Activated naive CD4-positive, alpha-beta T cell treated with anti-CD3 and anti-CD28 coated beads, Interleukin-2, amount 50 U/mL, for 72 hours (primary cell): ENCODE measurements at regions not wholly inside any gene's neighbourhood (a gene's known extent, or its start where the extent isn't known, plus 50 kb on each side); places are given as distances from the start of the nearest gene placed in this dataset.
"Not testable (repeated sequence)": the region's sequence is repeated elsewhere in the genome, so short reads cannot be mapped to it uniquely, and the experiment has no call there.

Experiments used
- ATAC-seq, 2 donors: fragments of 150-1000 bp; cut with Tn5 transposase; 2 replicates each; pipeline ENCODE4 v1.10.0; 2021; ENCODE audit warnings: mild to moderate bottlenecking in 2 of 2, moderate library complexity in 2 of 2
- DNase-seq, 2 donors: peaks; one replicate each; pipeline ENCODE4 v3.0.0; 2021 to 2022; ENCODE audit warnings: low spot score in 2 of 2
- H3K27ac Mint-ChIP-seq, 2 donors: one replicate each; pipeline ENCODE4 v1.8.0; 2022; ENCODE audit warnings: mild to moderate bottlenecking in 2 of 2, mixed read lengths in 2 of 2
- H3K36me3 Mint-ChIP-seq, 2 donors: one replicate each; pipeline ENCODE4 v1.8.0; 2022; ENCODE audit warnings: mixed read lengths in 2 of 2
- H3K9me3 Mint-ChIP-seq, 2 donors: one replicate each; pipeline ENCODE4 v1.8.0; 2022; ENCODE audit warnings: mixed read lengths in 2 of 2

GRCh38 chrX:56343219-56343618 lies 111.1 kb downstream of the KLF8 start:
- DNase-seq (no peak), ATAC-seq (peak in 1 of 2 donors; percentile 59)
- peaks cover 14 to 26% of the 10 kb centered on the region in 2 donors for H3K9me3 Mint-ChIP-seq
- no peak overlapping the region for H3K27ac Mint-ChIP-seq
- peaks cover 14 to 18% of the 10 kb centered on the region in 2 donors for H3K36me3 Mint-ChIP-seq

- DNase-seq (no peak), ATAC-seq (peak in 1 of 2 donors; percentile 59)
- Mint-ChIP-seq H3K27ac (no peak overlapping the region), H3K9me3 (peaks cover 9 to 22% of the 10 kb centered on the region in 2 donors), H3K36me3 (peaks cover 14% of the 10 kb centered on the region in 2 donors)
Observed at GRCh38 chrX:56343664-56344063, 111.5 kb downstream of the KLF8 start.

DNA sequence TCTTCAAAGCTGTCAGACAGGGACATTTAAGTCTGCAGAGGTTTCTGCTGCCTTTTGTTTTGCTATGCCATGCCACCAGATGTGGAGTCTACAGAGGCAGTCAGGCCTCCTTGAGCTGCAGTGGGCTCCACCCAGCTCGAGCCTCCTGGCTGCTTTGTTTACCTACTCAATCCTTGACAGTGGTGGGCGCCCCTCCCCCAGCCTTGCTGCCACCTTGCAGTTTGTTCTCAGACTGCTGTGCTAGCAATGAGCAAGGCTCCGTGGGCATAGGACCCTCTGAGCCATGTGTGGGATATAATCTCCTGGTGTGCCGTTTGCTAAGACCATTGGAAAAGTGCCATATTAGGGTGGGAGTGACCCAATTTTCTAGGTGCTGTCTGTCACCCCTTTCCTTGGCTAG lies 126.0 kb downstream of the KLF8 start:
- H3K27ac Mint-ChIP-seq, DNase-seq, ATAC-seq, H3K9me3 Mint-ChIP-seq: not testable (repeated sequence)
- H3K36me3 Mint-ChIP-seq, result peaks cover 7 to 16% of the 10 kb centered on the region in 2 donors

- peak overlapping the region; percentile 67 to 89 for H3K27ac Mint-ChIP-seq
- ATAC-seq, H3K36me3 Mint-ChIP-seq, H3K9me3 Mint-ChIP-seq, DNase-seq: not testable (repeated sequence)
Observed at GRCh38 chrX:56365171-56365570, 133.0 kb downstream of the KLF8 start.

DNA sequence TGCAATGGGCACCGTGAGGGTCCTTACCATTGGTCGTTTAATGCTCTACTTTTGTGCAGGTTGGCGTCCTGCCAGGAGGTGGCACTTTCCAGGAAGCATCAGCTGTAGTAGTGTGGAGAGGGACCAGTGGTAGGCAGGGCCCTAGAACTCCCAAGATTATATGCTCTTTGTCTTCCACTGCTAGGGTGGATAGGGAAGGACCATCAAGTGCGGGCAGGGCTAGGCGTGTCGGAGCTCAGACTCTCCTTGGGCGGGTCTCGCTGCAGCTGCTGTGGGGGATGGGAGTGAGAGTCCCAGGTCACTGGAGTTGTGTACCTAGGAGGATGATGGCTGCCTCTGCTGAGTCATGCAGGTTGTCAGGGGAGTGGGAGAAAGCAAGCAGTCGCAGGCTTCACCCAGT lies 134.7 kb downstream of the KLF8 start:
- DNase-seq, result no peak
- H3K9me3 Mint-ChIP-seq, result peaks cover 3 to 7% of the 10 kb centered on the region in 2 donors
- H3K36me3 Mint-ChIP-seq, result peaks cover 9 to 15% of the 10 kb centered on the region in 2 donors
- no peak for ATAC-seq
- no peak overlapping the region for H3K27ac Mint-ChIP-seq

- Mint-ChIP-seq H3K27ac (peak overlapping the region in 1 of 2 donors; percentile 53), H3K36me3 (peaks cover 9 to 15% of the 10 kb centered on the region in 2 donors), H3K9me3 (peaks cover 3 to 7% of the 10 kb centered on the region in 2 donors)
- ATAC-seq, result no peak
- no peak for DNase-seq
Observed at GRCh38 chrX:56368962-56369361, 136.8 kb downstream of the KLF8 start.

GRCh38 chrX:56379984-56380780 lies 148.0 kb downstream of the KLF8 start:
- H3K27ac Mint-ChIP-seq, ATAC-seq, DNase-seq, H3K9me3 Mint-ChIP-seq: not testable (repeated sequence)
- peaks cover 6 to 12% of the 10 kb centered on the region in 2 donors for H3K36me3 Mint-ChIP-seq

DNA sequence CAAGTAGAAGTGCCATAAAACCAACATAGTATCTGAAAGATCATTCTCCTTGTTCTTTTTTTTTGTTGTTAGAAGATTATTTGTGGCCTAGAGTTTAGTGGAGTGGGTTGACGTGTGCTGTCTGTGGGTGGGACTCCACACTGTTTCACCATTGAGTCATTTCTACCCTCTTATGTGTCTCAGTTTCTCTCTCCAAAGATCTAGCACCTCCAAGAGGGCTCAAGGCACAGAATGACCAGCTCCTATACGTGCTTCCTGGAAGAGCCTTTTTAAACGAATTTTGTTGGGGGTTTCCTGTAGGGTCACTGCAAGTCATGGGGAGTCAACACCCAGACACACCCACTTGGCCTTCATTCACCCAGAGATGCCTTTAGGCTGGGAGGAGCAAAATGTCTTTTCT lies 150.1 kb downstream of the KLF8 start:
- DNase-seq, result peak in 1 of 2 donors; percentile 3
- peak overlapping the region; percentile 85 to 94 for H3K27ac Mint-ChIP-seq
- H3K36me3 Mint-ChIP-seq, result peaks cover 10 to 13% of the 10 kb centered on the region in 2 donors
- H3K9me3 Mint-ChIP-seq, result peaks cover 0 to 5% of the 10 kb centered on the region in 2 donors
- peak; percentile 99 for ATAC-seq

- ATAC-seq (no peak), DNase-seq (no peak)
- Mint-ChIP-seq H3K9me3 (peaks cover 0 to 5% of the 10 kb centered on the region in 2 donors), H3K36me3 (peaks cover 15 to 25% of the 10 kb centered on the region in 2 donors), H3K27ac (peak overlapping the region in 1 of 2 donors; percentile 82)
Observed at GRCh38 chrX:56385336-56385735, 153.2 kb downstream of the KLF8 start.

- Mint-ChIP-seq H3K27ac (peak overlapping the region; percentile 33 to 82), H3K36me3 (peaks cover 16 to 28% of the 10 kb centered on the region in 2 donors), H3K9me3 (peaks cover 0 to 5% of the 10 kb centered on the region in 2 donors)
- no peak for DNase-seq
- ATAC-seq, result no peak
Observed at GRCh38 chrX:56385960-56386359, 153.8 kb downstream of the KLF8 start.

GRCh38 chrX:56397636-56398035 lies 165.5 kb downstream of the KLF8 start:
- ATAC-seq, result peak; percentile 86 to 97
- no peak for DNase-seq
- H3K9me3 Mint-ChIP-seq, result no peaks in the 10 kb centered on the region
- peak overlapping the region; percentile 88 to 94 for H3K27ac Mint-ChIP-seq
- peaks cover 18% of the 10 kb centered on the region in 2 donors for H3K36me3 Mint-ChIP-seq

DNA sequence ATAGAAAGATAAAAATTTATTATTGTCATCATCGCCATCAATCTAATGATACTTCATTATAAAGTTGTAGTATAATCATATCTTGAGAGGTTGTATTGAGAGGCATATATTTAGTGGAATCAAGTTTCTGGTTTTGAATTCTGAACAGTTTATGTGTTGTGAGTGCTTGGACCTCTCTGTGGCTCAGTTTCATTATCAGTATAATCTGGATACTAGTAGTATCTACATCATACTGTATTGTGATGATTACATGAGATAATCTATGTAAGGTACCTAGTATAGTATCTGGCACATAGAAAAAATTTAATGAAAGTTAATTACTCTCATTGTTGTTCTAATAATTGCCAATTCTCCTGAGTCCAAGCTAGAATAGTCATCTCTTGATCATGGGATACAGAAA lies 161.2 kb upstream of the UBQLN2 start:
- DNase-seq (no peak), ATAC-seq (peak; percentile 30 to 33)
- Mint-ChIP-seq H3K27ac (no peak overlapping the region), H3K9me3 (no peaks in the 10 kb centered on the region), H3K36me3 (peaks cover 7 to 22% of the 10 kb centered on the region in 2 donors)

DNA sequence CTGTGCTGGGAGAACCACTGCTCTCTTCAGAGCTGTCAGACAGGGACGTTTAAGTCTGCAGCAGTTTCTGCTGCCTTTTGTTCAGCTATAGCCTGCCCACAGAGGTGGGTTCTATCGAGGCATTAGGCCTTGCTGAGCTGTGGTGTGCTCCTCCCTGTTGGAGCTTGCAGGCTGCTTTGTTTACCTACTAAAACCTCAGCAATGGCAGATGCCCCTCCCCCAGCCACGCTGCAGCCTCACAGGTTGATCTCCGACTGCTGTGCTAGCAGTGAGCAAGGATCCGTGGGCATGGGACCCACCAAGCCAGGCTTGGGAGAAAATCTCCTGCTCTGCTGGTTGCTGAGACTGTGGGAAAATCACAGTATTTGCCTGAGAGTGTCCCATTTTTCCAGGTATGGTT lies 133.8 kb upstream of the UBQLN2 start:
- H3K9me3 Mint-ChIP-seq, result peaks cover 0 to 4% of the 10 kb centered on the region in 2 donors
- peaks cover 11 to 34% of the 10 kb centered on the region in 2 donors for H3K36me3 Mint-ChIP-seq
- DNase-seq (no peak), ATAC-seq (no peak)
- H3K27ac Mint-ChIP-seq, result no peak overlapping the region

DNA sequence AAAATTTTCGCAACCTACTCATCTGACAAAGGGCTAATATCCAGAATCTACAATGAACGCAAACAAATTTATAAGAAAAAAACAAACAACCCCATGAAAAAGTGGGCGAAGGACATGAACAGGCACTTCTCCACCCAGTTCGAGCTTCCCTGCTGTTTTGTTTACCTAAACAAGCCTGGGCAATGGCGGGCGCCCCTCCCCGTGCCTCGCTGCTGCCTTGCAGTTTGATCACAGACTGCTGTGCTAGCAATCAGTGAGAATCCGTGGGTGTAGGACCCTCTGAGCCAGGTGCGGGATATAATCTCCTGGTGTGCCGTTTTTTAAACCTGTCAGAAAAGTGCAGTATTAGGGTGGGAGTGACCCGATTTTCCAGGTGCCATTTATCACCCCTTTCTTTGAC lies 111.4 kb upstream of the UBQLN2 start:
- H3K36me3 Mint-ChIP-seq, result peaks cover 12 to 15% of the 10 kb centered on the region in 2 donors
- not testable (repeated sequence) for DNase-seq, H3K9me3 Mint-ChIP-seq, ATAC-seq, H3K27ac Mint-ChIP-seq

DNA sequence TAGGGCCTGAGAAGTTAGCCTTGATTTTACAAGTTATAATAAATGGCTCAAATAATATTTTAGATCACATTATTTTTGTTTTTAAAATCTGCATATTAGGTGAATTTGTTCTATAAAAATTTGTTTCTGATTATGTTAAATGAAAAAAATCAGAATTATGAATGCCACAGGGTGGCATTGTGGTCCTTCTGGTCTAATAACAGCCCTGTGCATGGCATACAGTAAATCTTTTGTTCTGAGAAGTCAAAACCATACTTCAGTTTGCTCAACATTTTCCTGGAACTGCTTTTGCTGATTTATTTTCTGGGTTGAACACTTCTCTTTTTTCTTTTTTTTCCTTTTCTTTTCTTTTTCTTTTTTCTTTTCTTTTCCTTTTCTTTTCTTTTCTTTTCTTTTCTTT lies 101.0 kb upstream of the UBQLN2 start:
- H3K36me3 Mint-ChIP-seq, result peaks cover 31 to 36% of the 10 kb centered on the region in 2 donors
- peaks cover 5 to 10% of the 10 kb centered on the region in 2 donors for H3K9me3 Mint-ChIP-seq
- peak overlapping the region in 1 of 2 donors; percentile 4 for H3K27ac Mint-ChIP-seq
- peak; percentile 40 to 45 for ATAC-seq
- DNase-seq, result no peak

DNA sequence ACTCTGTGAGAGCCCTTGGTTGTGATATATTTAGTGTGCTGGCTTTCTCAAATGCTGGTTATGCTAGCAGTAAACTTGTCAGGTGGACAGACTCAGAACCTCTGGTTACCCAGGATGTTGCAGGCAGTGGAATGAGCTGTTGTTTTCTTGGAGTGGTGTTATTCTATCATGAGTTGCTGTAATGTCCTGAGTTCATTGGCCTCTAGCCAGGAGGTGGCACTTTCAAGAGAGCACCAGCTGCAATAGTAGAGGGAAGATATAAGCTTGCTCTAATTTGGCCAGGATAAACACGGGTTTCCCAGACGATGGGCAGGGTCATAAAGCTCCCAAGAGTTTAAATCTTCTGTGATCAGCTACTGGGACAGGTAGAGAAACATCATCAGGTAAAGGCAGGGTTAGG lies 95.0 kb upstream of the UBQLN2 start:
- H3K27ac Mint-ChIP-seq, result no peak overlapping the region
- peaks cover 10 to 19% of the 10 kb centered on the region in 2 donors for H3K36me3 Mint-ChIP-seq
- H3K9me3 Mint-ChIP-seq, result peaks cover 0 to 4% of the 10 kb centered on the region in 2 donors
- ATAC-seq (no peak), DNase-seq (no peak)

DNA sequence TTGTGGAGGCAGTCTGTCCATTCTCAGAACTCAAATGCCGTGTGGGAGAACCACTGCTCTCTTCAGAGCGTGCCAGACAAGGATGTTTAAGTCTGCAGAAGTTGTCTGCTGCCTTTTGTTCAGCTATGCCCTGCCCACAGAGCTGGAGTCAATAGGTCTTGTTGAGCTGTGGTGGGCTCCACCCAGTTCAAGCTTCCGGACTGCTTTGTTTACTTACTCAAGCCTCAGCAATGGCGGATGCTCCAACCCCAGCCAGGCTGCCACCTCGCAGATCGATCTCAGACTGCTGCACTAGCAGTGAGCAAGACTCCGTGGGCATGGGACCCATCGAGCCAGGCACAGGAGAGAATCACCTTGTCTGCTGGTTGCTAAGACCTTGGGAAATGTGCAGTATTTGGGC lies 68.5 kb upstream of the UBQLN2 start:
- Mint-ChIP-seq H3K9me3 (peaks cover 26 to 27% of the 10 kb centered on the region in 2 donors), H3K36me3 (peaks cover 38 to 43% of the 10 kb centered on the region in 2 donors)
- not testable (repeated sequence) for ATAC-seq, DNase-seq, H3K27ac Mint-ChIP-seq

DNA sequence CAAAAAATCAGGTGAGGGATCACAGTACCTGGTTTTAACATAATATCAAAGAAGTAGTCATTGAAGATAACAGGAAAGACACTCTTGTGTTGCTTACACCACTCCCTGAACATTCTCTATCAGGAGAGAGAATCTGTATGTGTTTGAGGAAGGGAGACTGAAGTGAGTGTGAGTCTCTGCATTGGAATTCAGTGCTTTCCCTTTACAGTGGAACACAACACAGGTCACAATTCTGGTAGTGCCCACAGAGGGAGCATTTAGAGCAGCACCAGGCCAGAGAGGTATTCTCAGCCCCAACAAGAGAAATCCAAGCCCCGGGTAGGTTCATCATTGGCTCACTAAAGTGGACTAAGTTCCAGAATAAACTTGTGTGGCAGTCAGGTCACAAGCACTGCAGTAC lies 64.7 kb upstream of the UBQLN2 start:
- H3K9me3 Mint-ChIP-seq, result peaks cover 16 to 20% of the 10 kb centered on the region in 2 donors
- ATAC-seq (no peak), DNase-seq (no peak)
- peaks cover 18 to 26% of the 10 kb centered on the region in 2 donors for H3K36me3 Mint-ChIP-seq
- H3K27ac Mint-ChIP-seq, result no peak overlapping the region
